D721Med (cell line): ENCODE measurements at regions not wholly inside any gene's neighbourhood (a gene's known extent, or its start where the extent isn't known, plus 50 kb on each side); places are given as distances from the start of the nearest gene placed in this dataset.

Experiments
- DNase-seq: peaks from one replicate; pipeline ENCODE4 v3.0.0; 2011; ENCODE audit warnings: low spot score; ENCODE audit not compliant: insufficient read length
- FAIRE-seq: peaks from 2 replicates; lab custom pipeline; 2011; peaks lifted over from hg19 to GRCh38; lab: Jason Lieb, UNC
- TF ChIP-seq, protein P1 (sequence below): IDR thresholded peaks from 2 replicates; pipeline ENCODE4 v1.5.1; 2012; ENCODE audit warnings: mild to moderate bottlenecking, control low read depth; ENCODE audit not compliant: insufficient read depth; ENCODE audit errors: missing control alignments

DNA sequence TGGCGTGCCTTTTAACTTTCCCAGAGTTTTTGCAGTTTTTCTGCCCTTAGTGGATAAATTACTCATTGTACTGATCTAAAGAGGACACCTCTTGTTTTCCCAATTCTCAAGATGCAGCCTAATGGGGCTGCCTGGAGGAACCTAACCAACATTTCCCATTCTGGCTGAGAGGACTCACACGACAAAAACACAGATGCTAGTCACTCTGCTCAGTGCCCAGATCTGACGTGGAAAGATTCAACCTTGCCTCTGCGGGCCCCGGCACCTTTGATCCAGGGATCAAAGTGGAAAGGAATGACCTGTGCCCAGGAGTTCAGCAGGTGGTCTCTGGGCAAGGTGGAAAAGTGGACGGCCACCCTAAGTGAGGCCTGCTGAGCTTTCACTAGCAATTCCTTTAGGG is 162.4 kb upstream of the FMN2 start:
- FAIRE-seq (no peak), DNase-seq (no peak)
- TF ChIP-seq, protein P1, sequence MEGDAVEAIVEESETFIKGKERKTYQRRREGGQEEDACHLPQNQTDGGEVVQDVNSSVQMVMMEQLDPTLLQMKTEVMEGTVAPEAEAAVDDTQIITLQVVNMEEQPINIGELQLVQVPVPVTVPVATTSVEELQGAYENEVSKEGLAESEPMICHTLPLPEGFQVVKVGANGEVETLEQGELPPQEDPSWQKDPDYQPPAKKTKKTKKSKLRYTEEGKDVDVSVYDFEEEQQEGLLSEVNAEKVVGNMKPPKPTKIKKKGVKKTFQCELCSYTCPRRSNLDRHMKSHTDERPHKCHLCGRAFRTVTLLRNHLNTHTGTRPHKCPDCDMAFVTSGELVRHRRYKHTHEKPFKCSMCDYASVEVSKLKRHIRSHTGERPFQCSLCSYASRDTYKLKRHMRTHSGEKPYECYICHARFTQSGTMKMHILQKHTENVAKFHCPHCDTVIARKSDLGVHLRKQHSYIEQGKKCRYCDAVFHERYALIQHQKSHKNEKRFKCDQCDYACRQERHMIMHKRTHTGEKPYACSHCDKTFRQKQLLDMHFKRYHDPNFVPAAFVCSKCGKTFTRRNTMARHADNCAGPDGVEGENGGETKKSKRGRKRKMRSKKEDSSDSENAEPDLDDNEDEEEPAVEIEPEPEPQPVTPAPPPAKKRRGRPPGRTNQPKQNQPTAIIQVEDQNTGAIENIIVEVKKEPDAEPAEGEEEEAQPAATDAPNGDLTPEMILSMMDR: no peak

DNA sequence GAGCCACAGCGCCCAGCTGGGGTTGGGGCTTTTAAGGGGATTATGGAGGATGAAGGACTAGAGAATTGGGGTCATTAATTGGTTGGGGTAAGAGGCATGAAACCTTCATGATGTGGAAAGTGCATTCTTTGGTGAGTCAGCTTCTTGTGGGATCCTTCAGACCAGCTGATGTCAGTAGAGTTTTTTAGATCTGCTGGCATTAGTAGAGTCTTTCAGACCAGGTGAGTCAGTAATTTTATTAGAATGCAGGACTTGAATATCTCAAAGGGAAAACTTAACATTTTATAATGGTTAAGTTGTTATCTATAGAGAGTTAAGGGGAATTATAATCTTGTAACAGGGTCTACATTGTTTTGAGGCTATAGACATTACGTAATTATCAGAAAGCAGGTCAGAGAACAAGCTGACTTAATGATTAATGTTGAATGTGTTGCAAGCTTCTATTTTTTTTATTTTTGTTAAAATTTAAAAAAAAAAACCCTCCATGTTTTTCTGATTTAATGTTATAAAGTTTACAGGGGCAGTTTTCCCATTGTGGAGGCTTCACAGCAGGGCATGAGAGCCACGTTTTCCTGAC is 160.9 kb upstream of the FMN2 start:
- no peak for DNase-seq
- TF ChIP-seq, protein P1: no peak
- peak; percentile 21 for FAIRE-seq

DNA sequence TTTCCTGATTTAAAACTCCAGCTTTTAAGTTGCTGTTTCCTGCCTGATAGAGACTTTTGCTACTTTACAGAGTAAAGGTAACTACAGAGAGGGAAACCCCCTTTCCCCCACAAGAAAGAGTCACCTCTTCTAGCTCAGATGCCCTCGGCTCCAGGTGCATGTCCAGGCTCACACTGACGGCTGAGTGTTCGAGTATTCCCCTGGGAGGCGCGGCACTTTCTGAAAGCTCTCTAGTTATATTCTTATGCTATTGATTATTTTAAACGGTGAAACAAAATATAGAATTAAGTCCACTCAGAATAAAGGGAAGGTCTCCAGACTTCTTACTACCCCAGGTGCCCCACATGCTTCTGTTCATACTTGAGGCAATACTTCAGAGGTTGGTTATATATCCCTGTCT is 160.3 kb upstream of the FMN2 start:
- no peak for FAIRE-seq
- TF ChIP-seq, protein P1: no peak
- no peak for DNase-seq

DNA sequence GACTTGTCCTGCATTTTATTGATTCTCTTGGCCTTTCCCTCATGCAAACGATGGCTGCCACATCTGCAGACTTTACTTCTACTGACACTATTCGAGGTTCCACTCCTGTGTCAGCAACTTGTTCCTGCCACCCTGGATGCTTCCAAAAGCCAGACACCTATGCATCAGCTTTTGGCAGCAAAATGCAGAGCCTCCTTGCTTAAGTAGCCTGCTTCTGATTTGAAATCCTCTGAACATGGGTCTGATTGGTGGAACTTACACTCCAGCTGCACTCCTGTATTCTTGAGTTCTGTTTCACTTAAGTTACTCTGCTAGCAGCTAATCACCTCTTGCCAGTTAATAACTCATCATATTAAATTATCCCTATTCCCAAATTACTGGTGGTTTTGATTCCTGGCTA is 152.1 kb upstream of the FMN2 start:
- TF ChIP-seq, protein P1: no peak
- DNase-seq (no peak), FAIRE-seq (no peak)

DNA sequence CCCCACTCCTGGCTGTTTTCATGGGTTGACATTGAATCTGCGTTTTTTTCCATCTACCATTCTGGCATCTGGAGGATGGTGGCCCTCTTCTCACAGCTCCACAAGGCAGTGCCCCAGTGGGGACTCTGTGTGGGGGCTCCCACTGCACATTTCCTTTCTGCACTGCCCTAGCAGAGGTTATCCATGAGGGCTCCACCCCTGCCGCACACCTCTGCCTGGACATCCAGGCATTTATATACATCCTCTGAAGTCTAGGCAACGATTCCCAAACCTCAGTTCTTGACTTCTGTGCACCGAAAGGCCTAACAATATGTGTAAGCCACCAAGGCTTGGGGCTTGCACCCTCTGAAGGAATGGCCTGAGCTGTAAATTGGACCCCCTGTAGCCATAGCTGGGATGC is 147.9 kb upstream of the FMN2 start:
- DNase-seq (no peak), FAIRE-seq (no peak)
- TF ChIP-seq, protein P1: no peak

DNA sequence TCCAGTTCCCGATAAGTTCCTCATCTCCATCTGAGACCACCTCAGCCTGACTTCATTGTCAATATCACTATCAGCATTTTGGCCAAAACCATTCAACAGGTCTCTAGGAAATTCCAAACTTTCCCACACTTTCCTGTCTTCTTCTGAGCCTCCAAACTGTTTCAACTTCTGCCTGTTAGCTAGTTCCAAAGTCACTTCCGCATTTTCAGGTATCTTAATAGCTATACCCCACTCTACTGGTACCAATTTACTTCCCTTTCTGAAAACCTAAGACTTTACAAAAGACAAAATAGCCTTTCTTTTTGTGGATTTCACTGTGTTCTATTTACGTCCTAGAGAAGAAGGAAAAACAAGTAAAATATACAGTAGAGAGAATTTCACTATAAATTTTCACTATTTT is 147.0 kb upstream of the FMN2 start:
- DNase-seq (no peak), FAIRE-seq (no peak)
- TF ChIP-seq, protein P1: no peak

DNA sequence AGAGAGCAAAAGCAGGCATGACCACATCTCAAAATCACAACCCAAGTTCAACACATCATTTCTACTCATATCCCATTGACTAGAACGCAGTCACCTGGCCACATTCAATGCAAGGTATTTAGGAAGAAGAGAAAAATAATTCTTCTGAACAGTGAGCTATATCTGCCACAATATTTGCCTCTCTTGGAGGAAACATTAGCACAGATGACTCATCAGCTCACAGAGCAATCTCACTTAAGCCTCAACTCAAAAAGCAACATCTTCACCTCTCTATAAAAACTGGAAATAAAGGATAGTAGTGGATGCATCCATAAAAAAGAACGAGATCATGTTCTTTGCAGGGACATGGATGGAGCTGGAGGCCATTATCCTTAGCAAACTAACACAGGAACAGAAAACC is 143.9 kb upstream of the FMN2 start:
- FAIRE-seq (no peak), DNase-seq (no peak)
- TF ChIP-seq, protein P1: no peak
